HG03354 (cell line): ENCODE measurements at regions not wholly inside any gene's neighbourhood (a gene's known extent, or its start where the extent isn't known, plus 50 kb on each side); places are given as distances from the start of the nearest gene placed in this dataset.
"Not testable (repeated sequence)": the region's sequence is repeated elsewhere in the genome, so short reads cannot be mapped to it uniquely, and the experiment has no call there.

ENCODE experiments used
- ATAC-seq: cut with Tn5 transposase; IDR thresholded peaks from one replicate; pipeline ENCODE4 v1.9.1; 2021; ENCODE audit warnings: mild to moderate bottlenecking; ENCODE audit not compliant: unreplicated experiment, poor library complexity, severe bottlenecking

GRCh38 chr4:12903640-12904039, 580.5 kb downstream of the RAB28 start:
- not testable (repeated sequence) for ATAC-seq

GRCh38 chr4:12902735-12903134, 581.4 kb downstream of the RAB28 start:
- no peak for ATAC-seq

- ATAC-seq: no peak
Observed at GRCh38 chr4:12897954-12898353, 586.2 kb downstream of the RAB28 start.

- ATAC-seq: no peak
Observed at GRCh38 chr4:12894062-12894461, 590.1 kb downstream of the RAB28 start.

- no peak for ATAC-seq
Observed at GRCh38 chr4:12889054-12889453, 595.1 kb downstream of the RAB28 start.

- ATAC-seq: no peak
Observed at GRCh38 chr4:12884846-12885796, 599.0 kb downstream of the RAB28 start.

GRCh38 chr4:12881945-12882584, 602.1 kb downstream of the RAB28 start:
- no peak for ATAC-seq

GRCh38 chr4:12880844-12881243, 603.3 kb downstream of the RAB28 start:
- no peak for ATAC-seq

- ATAC-seq: no peak
Observed at GRCh38 chr4:12879496-12879895, 604.6 kb downstream of the RAB28 start.

- no peak for ATAC-seq
Observed at GRCh38 chr4:12875640-12876243, 608.4 kb downstream of the RAB28 start.

GRCh38 chr4:12873351-12873750, 610.8 kb downstream of the RAB28 start:
- no peak for ATAC-seq

GRCh38 chr4:12861422-12861821, 622.7 kb downstream of the RAB28 start:
- no peak for ATAC-seq

- peak; percentile 57 for ATAC-seq
Observed at GRCh38 chr4:12852338-12853307, 631.5 kb downstream of the RAB28 start.

GRCh38 chr4:12846368-12846767, 637.8 kb downstream of the RAB28 start:
- no peak for ATAC-seq

GRCh38 chr4:12844141-12844540, 640.0 kb downstream of the RAB28 start:
- ATAC-seq: no peak

GRCh38 chr4:12827966-12828365, 656.2 kb downstream of the RAB28 start:
- no peak for ATAC-seq

- no peak for ATAC-seq
Observed at GRCh38 chr4:12791536-12791935, 692.6 kb downstream of the RAB28 start.

- no peak for ATAC-seq
Observed at GRCh38 chr4:12787261-12787660, 696.9 kb downstream of the RAB28 start.

GRCh38 chr4:12778706-12779105, 705.4 kb downstream of the RAB28 start:
- no peak for ATAC-seq

GRCh38 chr4:12778191-12778590, 705.9 kb downstream of the RAB28 start:
- ATAC-seq: no peak
